Neural cell (in vitro differentiated cells): ENCODE measurements at regions not wholly inside any gene's neighbourhood (a gene's known extent, or its start where the extent isn't known, plus 50 kb on each side); places are given as distances from the start of the nearest gene placed in this dataset.

Source experiments
- H2AFZ ChIP-seq: fragments of 200-600, 300-800 bp; sonication (generic), shearing (Covaris generic); 2 replicates; pipeline ENCODE4 v1.6.0; 2014; ENCODE audit warnings: low read depth, mild to moderate bottlenecking, antibody characterized with exemption, low read length, moderate library complexity
- H3F3A ChIP-seq: fragments of 200-600 bp; shearing (Covaris generic); 2 replicates; pipeline ENCODE4 v1.6.1; 2016; ENCODE audit warnings: mild to moderate bottlenecking, moderate library complexity, mixed read lengths, antibody characterized with exemption, low read length; ENCODE audit not compliant: insufficient read depth, poor library complexity, severe bottlenecking
- H3K27ac ChIP-seq: fragments of 200-600, 300-800 bp; sonication (generic), shearing (Covaris generic); 2 replicates; pipeline ENCODE4 v1.5.1; 2014; ENCODE audit warnings: mild to moderate bottlenecking, low read length, moderate library complexity
- H3K27me3 ChIP-seq: fragments of 300-800, 200-600 bp; sonication (generic), shearing (Covaris generic); 2 replicates; pipeline ENCODE4 v1.6.0; 2014; ENCODE audit warnings: mild to moderate bottlenecking, low read depth, low read length, moderate library complexity; ENCODE audit not compliant: insufficient read depth
- H3K36me3 ChIP-seq: fragments of 300-800, 200-600 bp; sonication (generic), shearing (Covaris generic); 2 replicates; pipeline ENCODE4 v1.5.1; 2014; ENCODE audit warnings: mild to moderate bottlenecking, antibody characterized with exemption, low read length, moderate library complexity; ENCODE audit not compliant: insufficient read depth
- H3K4me2 ChIP-seq: fragments of 300-800, 200-600 bp; sonication (generic), shearing (Covaris generic); 2 replicates; pipeline ENCODE4 v1.6.0; 2014; ENCODE audit warnings: mild to moderate bottlenecking, low read length
- H3K4me3 ChIP-seq: fragments of 300-800, 200-600 bp; sonication (generic), shearing (Covaris generic); 2 replicates; pipeline ENCODE4 v1.5.1; 2014; ENCODE audit warnings: mild to moderate bottlenecking, low read length, moderate library complexity
- H3K79me2 ChIP-seq: fragments of 200-600 bp; shearing (Covaris generic); replicated peaks from 2 replicates; pipeline ENCODE4 v1.6.0; 2014; ENCODE audit warnings: mild to moderate bottlenecking, low read length, moderate library complexity; ENCODE audit not compliant: insufficient read depth
- H3K9ac ChIP-seq: fragments of 300-800, 200-600 bp; sonication (generic), shearing (Covaris generic); 2 replicates; pipeline ENCODE4 v1.6.1; 2016; ENCODE audit warnings: mild to moderate bottlenecking, low read length, mixed read lengths
- H3K9me2 ChIP-seq: fragments of 200-600 bp; shearing (Covaris generic); 2 replicates; pipeline ENCODE4 v1.6.1; 2016; ENCODE audit warnings: mild to moderate bottlenecking, low read length, mixed read lengths; ENCODE audit not compliant: insufficient read depth
- H3K9me3 ChIP-seq: fragments of 200-600, 300-800 bp; sonication (generic), shearing (Covaris generic); 2 replicates; pipeline ENCODE4 v1.6.1; 2016; ENCODE audit warnings: mild to moderate bottlenecking, mixed run types, low read length, moderate library complexity, mixed read lengths
- H4K20me1 ChIP-seq: fragments of 200-600 bp; shearing (Covaris generic); 2 replicates; pipeline ENCODE4 v1.6.1; 2016; ENCODE audit warnings: mild to moderate bottlenecking, mixed run types; ENCODE audit not compliant: insufficient read depth
- EP300 ChIP-seq: fragments of 450-650 bp; conservative IDR thresholded peaks from 2 replicates; pipeline ENCODE4 v1.6.1; 2014; ENCODE audit warnings: antibody characterized with exemption, mild to moderate bottlenecking, moderate library complexity; ENCODE audit not compliant: poor library complexity, severe bottlenecking
- EZH2 ChIP-seq: fragments of 200-600, 300-800 bp; shearing (Covaris generic), sonication (generic); IDR thresholded peaks from 2 replicates; pipeline ENCODE4 v1.6.1; 2014; ENCODE audit warnings: antibody characterized with exemption, low read length, borderline replicate concordance, mild to moderate bottlenecking; ENCODE audit not compliant: insufficient read depth, poor library complexity, severe bottlenecking
- MXI1 ChIP-seq: fragments of 450-650 bp; conservative IDR thresholded peaks from 2 replicates; pipeline ENCODE4 v1.6.1; 2014; ENCODE audit warnings: antibody characterized with exemption, mild to moderate bottlenecking; ENCODE audit not compliant: poor library complexity, severe bottlenecking
- POLR2AphosphoS5 ChIP-seq: IDR thresholded peaks from 2 replicates; pipeline ENCODE4 v1.6.1; 2012
- RAD21 ChIP-seq: fragments of 450-650 bp; conservative IDR thresholded peaks from 2 replicates; pipeline ENCODE4 v1.6.1; 2014; ENCODE audit warnings: antibody characterized with exemption, mild to moderate bottlenecking, moderate library complexity
- SMC3 ChIP-seq: fragments of 450-650 bp; conservative IDR thresholded peaks from 2 replicates; pipeline ENCODE4 v1.6.1; 2014; ENCODE audit warnings: antibody characterized with exemption, mild to moderate bottlenecking, moderate library complexity; ENCODE audit not compliant: poor library complexity
- TAF1 ChIP-seq: IDR thresholded peaks from 2 replicates; pipeline ENCODE4 v1.6.1; 2012; ENCODE audit warnings: low read depth
- TF ChIP-seq, protein P1 (sequence below): IDR thresholded peaks from 2 replicates; pipeline ENCODE4 v1.6.1; 2012; ENCODE audit warnings: borderline replicate concordance
- TF ChIP-seq, protein P2 (sequence below): fragments of 450-650 bp; IDR thresholded peaks from 2 replicates; pipeline ENCODE4 v1.5.1; 2014; ENCODE audit warnings: antibody characterized with exemption, mild to moderate bottlenecking, moderate library complexity; ENCODE audit not compliant: poor library complexity, severe bottlenecking

DNA sequence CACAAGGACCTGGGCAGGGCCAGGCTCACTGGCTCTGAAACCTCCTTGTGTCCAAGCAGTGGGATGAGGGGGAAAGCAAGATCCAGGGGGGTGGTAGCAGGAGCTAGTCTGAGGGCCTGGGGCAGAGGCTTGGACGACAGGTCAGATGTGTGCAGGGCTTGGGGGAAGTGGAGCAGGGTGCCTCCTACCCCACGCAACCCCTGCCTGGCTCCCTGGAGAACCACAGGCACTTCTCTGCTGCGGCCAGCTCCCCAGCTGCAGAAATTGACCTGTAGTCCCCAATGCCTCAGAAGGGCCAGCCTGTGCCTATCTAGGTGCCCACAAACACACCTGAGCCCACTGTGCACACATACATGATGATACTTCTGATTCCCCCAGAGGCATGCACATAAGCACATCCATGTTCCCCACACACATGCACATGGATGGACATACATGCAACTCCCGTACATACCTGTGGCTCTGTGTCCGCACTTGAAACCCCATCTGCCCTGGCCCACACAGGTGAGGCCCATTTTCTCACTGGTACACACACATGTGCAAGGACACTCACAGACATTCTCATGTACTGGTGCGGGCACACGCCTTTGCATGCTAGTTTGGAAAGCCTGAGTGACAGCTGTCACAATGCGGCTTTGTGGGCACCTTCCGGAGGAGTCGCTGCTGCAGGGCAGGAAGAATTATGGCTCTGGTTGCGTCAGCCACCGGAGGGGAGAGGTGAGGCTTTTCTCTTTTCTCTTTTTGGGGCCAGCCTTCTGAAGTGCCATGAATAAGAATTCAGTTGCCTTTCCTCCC, 247.2 kb upstream of the CSF3R start:
- Histone ChIP-seq H3K27me3 (no peaks in the 10 kb centered on the region), H4K20me1 (no peaks in the 10 kb centered on the region), H3F3A (no peaks in the 10 kb centered on the region), H3K27ac (no peak overlapping the region), H2AFZ (no peak overlapping the region), H3K36me3 (no peaks in the 10 kb centered on the region), H3K9me3 (no peaks in the 10 kb centered on the region), H3K4me2 (no peak overlapping the region), H3K79me2 (no peaks in the 10 kb centered on the region), H3K9me2 (no peaks in the 10 kb centered on the region), H3K9ac (no peak overlapping the region), H3K4me3 (no peak overlapping the region)
- no peak for TF ChIP-seq EZH2
- TF ChIP-seq, protein P1, sequence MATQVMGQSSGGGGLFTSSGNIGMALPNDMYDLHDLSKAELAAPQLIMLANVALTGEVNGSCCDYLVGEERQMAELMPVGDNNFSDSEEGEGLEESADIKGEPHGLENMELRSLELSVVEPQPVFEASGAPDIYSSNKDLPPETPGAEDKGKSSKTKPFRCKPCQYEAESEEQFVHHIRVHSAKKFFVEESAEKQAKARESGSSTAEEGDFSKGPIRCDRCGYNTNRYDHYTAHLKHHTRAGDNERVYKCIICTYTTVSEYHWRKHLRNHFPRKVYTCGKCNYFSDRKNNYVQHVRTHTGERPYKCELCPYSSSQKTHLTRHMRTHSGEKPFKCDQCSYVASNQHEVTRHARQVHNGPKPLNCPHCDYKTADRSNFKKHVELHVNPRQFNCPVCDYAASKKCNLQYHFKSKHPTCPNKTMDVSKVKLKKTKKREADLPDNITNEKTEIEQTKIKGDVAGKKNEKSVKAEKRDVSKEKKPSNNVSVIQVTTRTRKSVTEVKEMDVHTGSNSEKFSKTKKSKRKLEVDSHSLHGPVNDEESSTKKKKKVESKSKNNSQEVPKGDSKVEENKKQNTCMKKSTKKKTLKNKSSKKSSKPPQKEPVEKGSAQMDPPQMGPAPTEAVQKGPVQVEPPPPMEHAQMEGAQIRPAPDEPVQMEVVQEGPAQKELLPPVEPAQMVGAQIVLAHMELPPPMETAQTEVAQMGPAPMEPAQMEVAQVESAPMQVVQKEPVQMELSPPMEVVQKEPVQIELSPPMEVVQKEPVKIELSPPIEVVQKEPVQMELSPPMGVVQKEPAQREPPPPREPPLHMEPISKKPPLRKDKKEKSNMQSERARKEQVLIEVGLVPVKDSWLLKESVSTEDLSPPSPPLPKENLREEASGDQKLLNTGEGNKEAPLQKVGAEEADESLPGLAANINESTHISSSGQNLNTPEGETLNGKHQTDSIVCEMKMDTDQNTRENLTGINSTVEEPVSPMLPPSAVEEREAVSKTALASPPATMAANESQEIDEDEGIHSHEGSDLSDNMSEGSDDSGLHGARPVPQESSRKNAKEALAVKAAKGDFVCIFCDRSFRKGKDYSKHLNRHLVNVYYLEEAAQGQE = no peak
- TF ChIP-seq, protein P2, sequence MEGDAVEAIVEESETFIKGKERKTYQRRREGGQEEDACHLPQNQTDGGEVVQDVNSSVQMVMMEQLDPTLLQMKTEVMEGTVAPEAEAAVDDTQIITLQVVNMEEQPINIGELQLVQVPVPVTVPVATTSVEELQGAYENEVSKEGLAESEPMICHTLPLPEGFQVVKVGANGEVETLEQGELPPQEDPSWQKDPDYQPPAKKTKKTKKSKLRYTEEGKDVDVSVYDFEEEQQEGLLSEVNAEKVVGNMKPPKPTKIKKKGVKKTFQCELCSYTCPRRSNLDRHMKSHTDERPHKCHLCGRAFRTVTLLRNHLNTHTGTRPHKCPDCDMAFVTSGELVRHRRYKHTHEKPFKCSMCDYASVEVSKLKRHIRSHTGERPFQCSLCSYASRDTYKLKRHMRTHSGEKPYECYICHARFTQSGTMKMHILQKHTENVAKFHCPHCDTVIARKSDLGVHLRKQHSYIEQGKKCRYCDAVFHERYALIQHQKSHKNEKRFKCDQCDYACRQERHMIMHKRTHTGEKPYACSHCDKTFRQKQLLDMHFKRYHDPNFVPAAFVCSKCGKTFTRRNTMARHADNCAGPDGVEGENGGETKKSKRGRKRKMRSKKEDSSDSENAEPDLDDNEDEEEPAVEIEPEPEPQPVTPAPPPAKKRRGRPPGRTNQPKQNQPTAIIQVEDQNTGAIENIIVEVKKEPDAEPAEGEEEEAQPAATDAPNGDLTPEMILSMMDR = no peak
- TF ChIP-seq TAF1 = no peak
- no peak for TF ChIP-seq SMC3
- no peak for TF ChIP-seq MXI1
- TF ChIP-seq POLR2AphosphoS5 = no peak
- no peak for TF ChIP-seq EP300
- TF ChIP-seq RAD21 = no peak

DNA sequence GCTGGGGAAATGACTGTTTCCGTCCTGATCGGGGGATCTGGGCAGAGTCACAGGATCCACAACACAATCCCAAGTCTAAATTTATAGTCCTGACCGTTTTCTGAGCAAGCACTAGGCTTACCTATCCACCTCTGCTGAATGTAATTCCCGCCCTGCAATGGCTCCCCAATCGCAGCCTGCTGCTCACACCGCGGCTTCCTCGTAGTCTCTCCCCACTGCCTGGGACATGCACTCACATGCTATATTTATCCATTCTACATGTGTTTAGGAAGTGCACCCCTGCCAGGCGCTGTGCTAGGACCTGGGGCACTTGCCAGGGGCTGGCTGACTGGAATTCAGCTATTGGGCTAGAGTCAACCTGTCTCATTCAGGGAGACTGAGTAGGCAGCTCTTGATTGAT, 246.6 kb upstream of the CSF3R start:
- Histone ChIP-seq H3K27me3 (no peaks in the 10 kb centered on the region), H3F3A (no peaks in the 10 kb centered on the region), H3K4me2 (no peak overlapping the region), H3K36me3 (no peaks in the 10 kb centered on the region), H2AFZ (no peak overlapping the region), H3K27ac (no peak overlapping the region), H3K9me3 (no peaks in the 10 kb centered on the region), H3K4me3 (no peak overlapping the region), H3K9me2 (no peaks in the 10 kb centered on the region), H3K79me2 (no peaks in the 10 kb centered on the region), H4K20me1 (no peaks in the 10 kb centered on the region), H3K9ac (no peak overlapping the region)
- TF ChIP-seq, protein P2 = no peak
- TF ChIP-seq EZH2 (no peak), POLR2AphosphoS5 (no peak), MXI1 (no peak), SMC3 (no peak), TAF1 (no peak), RAD21 (no peak), EP300 (no peak)
- TF ChIP-seq, protein P1 = no peak
